HepG2 (cell line): ENCODE measurements at regions not wholly inside any gene's neighbourhood (a gene's known extent, or its start where the extent isn't known, plus 50 kb on each side); places are given as distances from the start of the nearest gene placed in this dataset.

Source experiments
- ATAC-seq: fragments of 200-7000 bp; cut with Tn5 transposase; 3 replicates; pipeline ENCODE4 v1.9.1; 2020; ENCODE audit warnings: mild to moderate bottlenecking, moderate library complexity
- BruUV-seq: library from RNA; stranded (reverse); fragments of 400-500 nt; replicated peaks from 2 replicates; lab custom pipeline; 2021; lab: Mats Ljungman, UMichigan
- CTCF ChIA-PET: fragments of 300-600 bp; formaldehyde crosslinking; extraction: SDS; loops from one replicate; lab custom pipeline; 2021; ENCODE audit warnings: low total read pairs, inconsistent platforms, low intra/inter-chr PET ratio; lab: Yijun Ruan, JAX
- POLR2A ChIA-PET: fragments of 350-600 bp; sonication (Branson Sonifier 250); formaldehyde crosslinking; loops from one replicate; lab custom pipeline; 2020; ENCODE audit warnings: antibody characterized with exemption, inconsistent platforms; lab: Yijun Ruan, JAX
- DNase-seq: peaks from one replicate; pipeline ENCODE4 v3.0.0-alpha.2; 2015; ENCODE audit warnings: low spot score
- FAIRE-seq: peaks from 3 replicates; lab custom pipeline; 2011; peaks lifted over from hg19 to GRCh38; lab: Jason Lieb, UNC
- H2AFZ ChIP-seq: one replicate; pipeline ENCODE4 v1.6.1; 2011; ENCODE audit warnings: low read length, inconsistent platforms
- H3K27ac ChIP-seq: fragments of 300-600 bp; 3 replicates; pipeline ENCODE4 v1.8.0; 2011; ENCODE audit warnings: mixed run types, mild to moderate bottlenecking, mixed read lengths, low read length, inconsistent platforms; ENCODE audit not compliant: insufficient read depth; ENCODE audit errors: extremely low read length
- H3K27me3 ChIP-seq, 2 experiments: fragments of 200-600 bp in 1 of 2; 2 replicates in 1 of 2; 3 replicates in 1 of 2; pipeline versions ENCODE4 v1.6.0 to v1.8.0; 2011; ENCODE audit warnings: low read length in 2 of 2, mild to moderate bottlenecking in 2 of 2, moderate library complexity in 2 of 2, inconsistent platforms in 1 of 2; ENCODE audit not compliant: insufficient read depth in 2 of 2, control insufficient read depth in 1 of 2
- H3K36me3 ChIP-seq, 2 experiments: fragments of 200-600 bp in 1 of 2; replicated peaks in 1 of 2; 2 replicates in 1 of 2; 3 replicates in 1 of 2; pipeline versions ENCODE4 v1.5.1 to v1.8.0; 2011; ENCODE audit warnings: low read length in 2 of 2, inconsistent platforms in 1 of 2; ENCODE audit not compliant: insufficient read depth in 2 of 2, control insufficient read depth in 1 of 2
- H3K4me1 ChIP-seq: 2 replicates; pipeline ENCODE4 v1.5.1; 2012; ENCODE audit warnings: low read length, inconsistent platforms; ENCODE audit not compliant: insufficient read depth
- H3K4me2 ChIP-seq: 2 replicates; pipeline ENCODE4 v1.6.0; 2011; ENCODE audit warnings: low read depth, low read length, inconsistent platforms
- H3K4me3 ChIP-seq, 3 experiments: fragments of 200-600 bp in 1 of 3; sonication (generic), shearing (Covaris generic) in 1 of 3; replicated peaks in 1 of 3; 2 replicates each; pipeline ENCODE4 v1.5.1; 2011 to 2016; ENCODE audit warnings: low read length in 3 of 3, inconsistent platforms in 2 of 3, low read depth in 2 of 3, mild to moderate bottlenecking in 2 of 3, control low read depth in 1 of 3, mixed read lengths in 1 of 3; ENCODE audit not compliant: insufficient read depth in 1 of 3
- H3K79me2 ChIP-seq: one replicate; pipeline ENCODE4 v1.6.1; 2011; ENCODE audit warnings: low read length, inconsistent platforms; ENCODE audit not compliant: insufficient read depth
- H3K9ac ChIP-seq: 2 replicates; pipeline ENCODE4 v1.6.0; 2011; ENCODE audit warnings: mild to moderate bottlenecking, low read depth, low read length, inconsistent platforms; ENCODE audit not compliant: insufficient read depth
- H3K9me3 ChIP-seq: 2 replicates; pipeline ENCODE4 v1.5.1; 2012; ENCODE audit warnings: mild to moderate bottlenecking, low read length
- H4K20me1 ChIP-seq: 2 replicates; pipeline ENCODE4 v1.6.0; 2011; ENCODE audit warnings: inconsistent platforms, mild to moderate bottlenecking, low read length, moderate library complexity; ENCODE audit not compliant: insufficient read depth
- ATF7 ChIP-seq, 2 experiments: fragments of 450-650 bp in 1 of 2; sonication (generic) in 1 of 2; formaldehyde crosslinking in 1 of 2; IDR thresholded peaks; 2 replicates each; pipeline versions ENCODE4 v1.4.0 to v1.6.1; 2016 to 2020; ENCODE audit warnings: antibody characterized with exemption in 1 of 2, mild to moderate bottlenecking in 1 of 2, missing genetic modification reagents in 1 of 2
- CEBPG ChIP-seq: IDR thresholded peaks from 2 replicates; pipeline ENCODE4 v1.6.1; 2016
- NR2F6 ChIP-seq, 2 experiments: IDR thresholded peaks; 2 replicates each; pipeline ENCODE4 v1.6.1; 2016; ENCODE audit warnings: antibody characterized with exemption in 1 of 2, mild to moderate bottlenecking in 1 of 2
- SMC3 ChIP-seq: IDR thresholded peaks from 2 replicates; pipeline ENCODE4 v1.6.1; 2011; ENCODE audit warnings: low read length, improper control_type of control experiment
- ZFP90 ChIP-seq: sonication (generic); formaldehyde crosslinking; IDR thresholded peaks from 2 replicates; pipeline ENCODE4 v1.8.0; 2022; ENCODE audit warnings: missing genetic modification reagents, mild to moderate bottlenecking, inconsistent platforms, borderline replicate concordance
- ZNF326 ChIP-seq: sonication (generic); formaldehyde crosslinking; IDR thresholded peaks from 2 replicates; pipeline ENCODE4 v1.4.0; 2020; ENCODE audit warnings: missing genetic modification reagents, borderline replicate concordance
- ZNF337 ChIP-seq: sonication (generic); formaldehyde crosslinking; IDR thresholded peaks from 2 replicates; pipeline ENCODE4 v1.5.1; 2020; ENCODE audit warnings: missing genetic modification reagents, low read depth, mild to moderate bottlenecking, borderline replicate concordance
- ZNF563 ChIP-seq: sonication (generic); formaldehyde crosslinking; IDR thresholded peaks from 2 replicates; pipeline ENCODE4 v1.8.0; 2022; ENCODE audit warnings: mild to moderate bottlenecking, moderate library complexity, missing genetic modification reagents
- ZNF646 ChIP-seq: sonication (generic); formaldehyde crosslinking; IDR thresholded peaks from 2 replicates; pipeline ENCODE4 v1.9.0; 2021; ENCODE audit warnings: mild to moderate bottlenecking, missing genetic modification reagents
- ZNF777 ChIP-seq: sonication (generic); formaldehyde crosslinking; IDR thresholded peaks from 2 replicates; pipeline ENCODE4 v1.4.0; 2020; ENCODE audit warnings: missing genetic modification reagents
- WGBS: methylation state at CpG from one replicate; pipeline ENCODE4 v1.1.6; 2017; ENCODE audit warnings: low lambda C conversion rate; 5-methylcytosine and 5-hydroxymethylcytosine counted together
- in situ Hi-C: cut with HindIII; loops from 2 replicates; pipeline ENCODE4 v1.10.0; 2017; ENCODE audit warnings: low pct_unique_long_range_greater_than_20kb; ENCODE audit not compliant: extremely low pct_ligation_motif_present
- intact Hi-C: fragments of 100-400 bp; cut with micrococcal nuclease; formaldehyde crosslinking; loops from one replicate; pipeline ENCODE4 v1.10.0; 2022; ENCODE audit not compliant: unreplicated experiment

GRCh38 chr4:138650495-138650894, 365.1 kb upstream of the NOCT start:
- Histone ChIP-seq H3K27ac (no peak overlapping the region), H4K20me1 (no peaks in the 10 kb centered on the region), H3K27me3 (no peaks in the 10 kb centered on the region), H3K4me2 (no peak overlapping the region), H3K79me2 (no peaks in the 10 kb centered on the region), H3K9me3 (no peaks in the 10 kb centered on the region), H3K4me1 (no peaks in the 10 kb centered on the region), H3K4me3 (no peak overlapping the region), H3K9ac (no peak overlapping the region), H3K36me3 (no peaks in the 10 kb centered on the region), H2AFZ (no peak overlapping the region)
- 47% methylated on average over 3 of the region's 3 CpGs for WGBS
- DNase-seq (no peak), ATAC-seq (no peak), FAIRE-seq (no peak)
- intact Hi-C loops = no loop called here
- ChIA-PET CTCF (no interaction called here), POLR2A (no interaction called here)
- no TSS peak for BruUV-seq
- in situ Hi-C loops = no loop called here
- TF ChIP-seq ZNF777 (CRISPR knock-in tag) (no peak), CEBPG (CRISPR knock-in tag) (no peak), ZNF646 (CRISPR knock-in tag) (no peak), NR2F6 (IDR thresholded peaks at IDR 0.05) (no peak), NR2F6 (CRISPR knock-in tag; IDR thresholded peaks at IDR 0.05) (no peak), ATF7 (IDR thresholded peaks at IDR 0.05) (no peak), ATF7 (CRISPR knock-in tag; IDR thresholded peaks at IDR 0.05) (no peak), ZNF563 (CRISPR knock-in tag) (no peak), ZFP90 (CRISPR knock-in tag) (no peak), ZNF326 (no peak), SMC3 (no peak), ZNF337 (no peak)
